ENCODE measurements at regions not wholly inside any gene's neighbourhood (a gene's known extent, or its start where the extent isn't known, plus 50 kb on each side); places are given as distances from the start of the nearest gene placed in this dataset.

GRCh38 chr2:82084679-82085392, 1780.3 kb upstream of the LRRTM1 start:
- TF ChIP-seq CTCF (IDR thresholded peaks at IDR 0.05; ENCODE audit: insufficient read depth, low read length, poor library complexity, severe bottlenecking) = no peak
- TF ChIP-seq EZH2phosphoT487 (conservative IDR thresholded peaks at IDR 0.05; ENCODE audit: low read length) = no peak

Data from SU-DHL-6 (cell line).